SK-N-SH treated with all-trans-retinoic acid at 6 μM for 48 hours (cell line): ENCODE measurements at regions not wholly inside any gene's neighbourhood (a gene's known extent, or its start where the extent isn't known, plus 50 kb on each side); places are given as distances from the start of the nearest gene placed in this dataset.

Experiments
- ESRRG ChIP-seq: fragments of 250-450 bp; sonication (Bioruptor Pico); IDR thresholded peaks from 2 replicates; pipeline ENCODE4 v1.6.1; 2021; ENCODE audit warnings: mild to moderate bottlenecking
- ZFP30 ChIP-seq: fragments of 450-650 bp; formaldehyde crosslinking; IDR thresholded peaks from 2 replicates; pipeline ENCODE4 v1.5.0; 2022; ENCODE audit warnings: mild to moderate bottlenecking, moderate library complexity
- TF ChIP-seq, protein P1 (sequence below): fragments of 250-450 bp; sonication (Bioruptor Pico); IDR thresholded peaks from 2 replicates; pipeline ENCODE4 v1.8.0; 2020; ENCODE audit warnings: mild to moderate bottlenecking, moderate library complexity, borderline replicate concordance
- TF ChIP-seq, protein P2 (sequence below): fragments of 250-450 bp; sonication (Bioruptor Pico); IDR thresholded peaks from 2 replicates; pipeline ENCODE4 v1.5.1; 2021; ENCODE audit warnings: mild to moderate bottlenecking, moderate library complexity

DNA sequence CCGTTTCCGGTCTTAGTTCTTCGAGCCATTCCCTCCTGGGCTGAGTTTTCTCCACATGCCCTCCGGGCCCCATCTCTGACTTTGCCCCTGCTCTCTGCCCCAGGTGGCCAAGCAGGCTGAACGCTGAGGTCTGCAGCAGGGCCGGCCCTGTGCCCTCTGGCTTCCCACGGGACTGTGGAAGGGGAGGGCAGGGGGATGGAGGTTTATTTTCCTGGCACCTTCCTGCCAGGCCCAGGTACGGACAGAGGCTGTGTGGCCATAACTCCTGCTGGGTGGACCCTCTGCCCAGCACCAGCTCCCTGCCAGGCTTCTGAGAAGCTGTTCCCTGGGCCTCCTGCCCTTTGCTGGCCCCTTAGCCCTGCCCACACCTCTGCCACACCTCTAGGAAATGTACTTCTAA is 164.0 kb downstream of the TFCP2L1 start:
- TF ChIP-seq ESRRG (CRISPR knock-in tag) = no peak
- TF ChIP-seq, protein P1, sequence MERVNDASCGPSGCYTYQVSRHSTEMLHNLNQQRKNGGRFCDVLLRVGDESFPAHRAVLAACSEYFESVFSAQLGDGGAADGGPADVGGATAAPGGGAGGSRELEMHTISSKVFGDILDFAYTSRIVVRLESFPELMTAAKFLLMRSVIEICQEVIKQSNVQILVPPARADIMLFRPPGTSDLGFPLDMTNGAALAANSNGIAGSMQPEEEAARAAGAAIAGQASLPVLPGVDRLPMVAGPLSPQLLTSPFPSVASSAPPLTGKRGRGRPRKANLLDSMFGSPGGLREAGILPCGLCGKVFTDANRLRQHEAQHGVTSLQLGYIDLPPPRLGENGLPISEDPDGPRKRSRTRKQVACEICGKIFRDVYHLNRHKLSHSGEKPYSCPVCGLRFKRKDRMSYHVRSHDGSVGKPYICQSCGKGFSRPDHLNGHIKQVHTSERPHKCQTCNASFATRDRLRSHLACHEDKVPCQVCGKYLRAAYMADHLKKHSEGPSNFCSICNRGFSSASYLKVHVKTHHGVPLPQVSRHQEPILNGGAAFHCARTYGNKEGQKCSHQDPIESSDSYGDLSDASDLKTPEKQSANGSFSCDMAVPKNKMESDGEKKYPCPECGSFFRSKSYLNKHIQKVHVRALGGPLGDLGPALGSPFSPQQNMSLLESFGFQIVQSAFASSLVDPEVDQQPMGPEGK (CRISPR knock-in tag) = no peak
- TF ChIP-seq ZFP30 = no peak
- TF ChIP-seq, protein P2, sequence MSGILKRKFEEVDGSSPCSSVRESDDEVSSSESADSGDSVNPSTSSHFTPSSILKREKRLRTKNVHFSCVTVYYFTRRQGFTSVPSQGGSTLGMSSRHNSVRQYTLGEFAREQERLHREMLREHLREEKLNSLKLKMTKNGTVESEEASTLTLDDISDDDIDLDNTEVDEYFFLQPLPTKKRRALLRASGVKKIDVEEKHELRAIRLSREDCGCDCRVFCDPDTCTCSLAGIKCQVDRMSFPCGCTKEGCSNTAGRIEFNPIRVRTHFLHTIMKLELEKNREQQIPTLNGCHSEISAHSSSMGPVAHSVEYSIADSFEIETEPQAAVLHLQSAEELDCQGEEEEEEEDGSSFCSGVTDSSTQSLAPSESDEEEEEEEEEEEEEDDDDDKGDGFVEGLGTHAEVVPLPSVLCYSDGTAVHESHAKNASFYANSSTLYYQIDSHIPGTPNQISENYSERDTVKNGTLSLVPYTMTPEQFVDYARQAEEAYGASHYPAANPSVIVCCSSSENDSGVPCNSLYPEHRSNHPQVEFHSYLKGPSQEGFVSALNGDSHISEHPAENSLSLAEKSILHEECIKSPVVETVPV (CRISPR knock-in tag) = no peak
